ENCODE measurements at regions not wholly inside any gene's neighbourhood (a gene's known extent, or its start where the extent isn't known, plus 50 kb on each side); places are given as distances from the start of the nearest gene placed in this dataset.

DNA sequence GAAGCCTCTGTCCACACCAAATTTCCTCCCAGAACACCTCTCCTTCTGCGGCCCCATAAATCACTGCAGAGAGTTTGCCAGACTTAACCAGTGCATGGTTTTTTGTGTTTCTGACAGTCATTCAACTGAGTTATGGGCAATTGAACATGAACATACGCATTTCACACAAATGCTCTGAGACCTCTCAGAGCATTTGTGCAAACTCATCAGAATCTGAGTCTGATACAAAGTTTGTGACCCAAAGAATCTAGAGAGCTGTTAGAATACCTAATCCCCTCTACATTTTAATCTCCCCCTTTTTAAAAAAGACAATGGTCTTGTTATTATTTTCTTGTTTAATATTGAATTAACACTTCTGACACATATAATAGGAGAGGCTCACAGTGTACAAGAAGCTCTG lies 416.9 kb upstream of the SMARCA2 start:
- peak; percentile 18 to 66 for DNase-seq

DNA sequence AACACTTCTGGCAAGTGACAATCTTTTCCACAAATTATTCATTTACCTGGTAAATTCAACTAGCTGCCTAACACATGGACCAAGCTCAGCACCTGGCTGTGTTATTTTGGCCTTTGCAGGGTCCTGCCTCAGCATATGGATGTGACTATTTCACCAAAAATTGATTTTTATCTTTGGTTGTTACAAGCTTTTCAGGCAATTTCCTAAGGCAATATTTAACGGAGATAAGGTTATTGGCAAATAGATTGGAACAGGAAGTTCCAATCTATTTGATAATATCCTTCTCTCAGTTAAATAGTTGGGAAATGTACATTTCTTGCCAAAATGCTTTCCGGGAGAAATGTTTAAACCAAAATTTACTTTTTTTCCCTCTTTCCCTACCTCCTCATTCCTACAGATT lies 415.2 kb upstream of the SMARCA2 start:
- DNase-seq = no peak

DNA sequence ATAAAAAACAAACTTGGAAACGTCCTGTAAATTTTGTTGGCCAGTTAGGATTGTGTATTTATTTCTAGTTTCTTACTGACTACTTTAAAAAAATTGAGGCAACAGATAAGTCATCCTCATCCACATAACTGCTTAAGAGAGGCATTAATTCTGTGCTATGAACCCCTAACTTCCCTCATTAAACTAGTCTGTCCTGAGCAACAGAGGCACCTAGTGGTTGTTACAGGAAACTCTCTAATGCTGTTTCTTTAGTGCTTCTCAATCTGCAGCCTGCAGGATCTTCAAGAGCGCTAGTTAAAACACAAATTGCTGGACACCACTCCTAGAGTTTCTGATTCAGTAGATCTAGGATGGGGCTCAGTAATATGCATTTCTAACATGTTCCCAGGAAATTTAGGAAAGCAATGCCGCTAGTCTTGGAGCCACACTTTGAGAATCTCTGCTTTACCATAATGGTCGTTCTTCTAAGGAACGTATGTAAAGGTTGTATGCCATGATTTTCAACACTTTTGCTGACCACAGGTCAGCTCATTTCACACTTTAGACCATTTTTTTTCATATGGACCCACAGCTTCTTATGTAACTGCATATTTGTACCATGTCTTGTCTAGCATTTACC lies 410.1 kb upstream of the SMARCA2 start:
- DNase-seq = peak; percentile 12 to 25

DNA sequence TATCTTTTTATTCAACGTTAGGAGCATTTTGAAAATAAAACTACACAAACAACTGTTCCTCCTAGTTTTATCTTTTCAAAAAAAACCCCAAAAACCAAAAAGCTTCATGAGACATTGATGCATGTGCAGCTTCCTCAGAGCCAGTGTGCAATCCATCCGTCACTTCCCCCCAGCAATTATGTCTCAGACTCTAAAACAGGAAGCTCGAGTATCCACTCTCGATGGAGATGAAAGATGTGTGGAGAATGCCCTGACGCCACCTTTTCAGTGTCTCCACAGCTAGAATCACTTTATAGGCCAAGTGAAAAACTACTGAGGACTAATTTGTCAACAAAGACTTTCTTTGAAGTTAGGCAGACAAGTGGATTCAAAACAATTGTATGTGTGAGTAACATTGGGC lies 408.9 kb upstream of the SMARCA2 start:
- no peak for DNase-seq

DNA sequence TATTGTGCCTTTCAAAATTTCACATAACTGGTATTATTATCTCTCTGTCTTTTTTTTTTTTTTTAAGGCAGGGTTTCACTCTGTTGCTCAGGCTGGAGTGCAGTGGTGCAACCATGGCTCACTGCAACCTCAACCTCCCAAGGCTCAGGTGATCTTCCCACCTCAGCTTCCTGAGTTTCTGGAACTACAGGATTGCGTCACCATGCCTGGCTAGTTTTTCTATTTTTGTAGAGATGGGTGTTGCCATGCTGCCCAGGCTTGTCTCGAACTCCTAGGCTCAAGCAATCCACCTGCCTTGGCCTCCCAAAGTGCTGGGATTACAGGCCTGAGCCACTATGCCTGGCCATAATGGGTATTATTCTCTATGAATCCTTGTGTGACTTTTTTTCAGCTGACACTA lies 402.3 kb upstream of the SMARCA2 start:
- no peak for DNase-seq

DNA sequence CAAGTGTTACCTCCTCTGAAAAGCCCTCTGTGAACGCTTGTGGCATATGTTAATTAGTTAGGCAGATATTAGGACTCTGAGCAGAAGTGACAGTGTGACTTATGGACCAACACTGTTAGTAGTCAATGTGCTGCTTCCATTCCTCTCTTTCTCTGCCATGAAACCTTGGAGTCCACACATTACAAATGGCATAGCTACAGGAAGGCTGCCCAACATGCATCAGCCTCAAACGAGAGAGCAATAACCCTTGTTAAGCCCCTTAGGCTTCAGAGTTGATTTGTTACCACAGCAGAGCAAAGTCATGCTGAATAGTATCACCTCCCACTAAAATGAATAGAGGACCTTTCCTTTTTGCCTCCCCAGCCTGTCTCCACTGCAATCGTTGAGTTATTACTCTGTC lies 397.7 kb upstream of the SMARCA2 start:
- DNase-seq = no peak

DNA sequence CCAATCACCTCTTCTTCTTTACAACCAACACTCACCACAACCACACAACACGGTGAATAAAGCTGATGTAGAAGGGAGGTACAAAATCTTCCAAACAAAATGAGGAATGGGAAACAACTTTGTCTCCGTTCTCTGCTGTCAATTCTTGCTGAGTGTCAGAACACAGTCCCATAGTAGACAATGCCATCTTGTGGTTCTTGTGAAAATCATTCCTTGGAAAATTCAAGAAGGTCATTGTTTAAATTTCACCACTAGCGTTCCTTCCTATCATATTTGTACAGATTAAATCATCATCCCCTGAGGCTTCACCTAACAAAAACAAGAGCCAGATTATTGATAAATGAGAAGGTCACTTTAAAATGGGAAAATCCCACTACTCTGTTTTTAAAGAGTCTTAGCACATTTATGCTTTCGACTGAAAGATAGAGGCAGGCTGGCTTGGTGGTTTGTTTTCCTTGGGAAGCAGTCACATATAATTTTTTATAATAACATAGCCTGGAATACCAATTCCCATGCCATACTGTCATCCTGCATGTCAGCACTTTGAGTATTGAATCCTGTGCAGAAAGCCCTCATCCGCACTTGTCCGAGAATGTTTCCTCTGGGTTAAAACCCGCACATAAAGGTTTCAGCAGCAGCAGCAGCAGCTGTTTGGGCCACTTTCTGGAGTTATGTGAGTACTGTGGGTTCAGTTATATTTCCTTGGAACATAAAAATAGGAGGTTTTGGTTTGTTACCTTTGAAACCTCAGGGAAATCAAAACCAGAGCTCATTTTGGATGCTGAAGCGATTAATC lies 395.0 kb upstream of the SMARCA2 start:
- DNase-seq = no peak

DNA sequence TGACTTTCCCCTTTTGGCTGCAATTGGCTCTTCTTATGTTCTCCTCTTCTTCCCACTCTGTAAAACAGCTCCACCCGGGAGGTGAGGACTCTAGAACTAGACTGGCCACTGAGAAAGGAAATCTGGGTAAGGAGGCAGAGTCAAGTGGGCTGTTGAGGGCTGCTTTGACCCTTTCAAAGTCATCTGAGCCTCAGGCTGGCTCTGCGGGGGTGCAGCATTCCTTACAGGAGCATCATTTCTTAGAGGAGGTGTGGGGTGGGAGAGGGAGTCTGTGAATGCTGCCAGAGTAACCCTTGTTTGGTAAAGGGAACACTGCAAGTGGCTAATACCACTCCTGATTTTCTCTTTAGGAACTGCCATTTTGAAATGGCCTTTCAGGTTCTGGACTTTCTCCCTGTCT lies 377.7 kb upstream of the SMARCA2 start:
- DNase-seq = no peak

DNA sequence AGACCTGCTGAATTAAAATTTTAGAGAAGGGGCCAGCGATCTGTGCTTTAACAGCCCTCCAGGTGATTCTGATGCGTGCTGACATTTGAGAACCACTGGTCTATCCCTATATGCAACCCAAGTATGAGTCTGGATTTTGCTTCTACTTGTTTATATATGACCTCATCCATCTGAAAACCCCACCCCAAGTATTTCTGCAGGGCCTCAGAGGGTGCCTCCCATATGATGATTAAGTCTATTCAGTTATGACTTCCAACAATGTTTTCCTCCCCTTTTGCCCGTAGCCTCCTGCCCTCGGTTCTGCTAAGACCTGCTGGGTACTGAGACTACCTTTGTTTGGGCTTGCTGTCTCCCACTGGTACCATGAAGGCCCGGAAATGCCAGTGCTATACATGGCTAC lies 376.0 kb upstream of the SMARCA2 start:
- DNase-seq = no peak

DNA sequence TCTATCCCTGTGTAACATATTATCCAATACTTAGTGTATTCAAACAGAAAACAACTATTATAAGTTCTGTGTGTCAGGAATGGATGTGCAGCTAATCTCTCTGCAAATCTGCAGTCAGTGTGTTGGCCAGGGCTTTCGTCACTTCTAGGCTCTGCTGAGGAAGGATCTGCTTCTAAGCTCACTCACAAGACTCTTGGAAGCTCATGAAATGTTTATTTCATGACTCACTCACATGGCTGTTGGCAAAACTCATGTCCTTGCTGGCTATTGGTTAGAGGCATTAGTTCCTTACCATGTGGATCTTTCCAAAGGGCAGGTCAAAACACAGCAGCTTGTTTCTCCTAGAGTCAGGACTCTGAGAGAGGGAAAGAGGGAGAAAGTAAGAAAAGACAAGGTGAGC lies 367.4 kb upstream of the SMARCA2 start:
- no peak for DNase-seq

DNA sequence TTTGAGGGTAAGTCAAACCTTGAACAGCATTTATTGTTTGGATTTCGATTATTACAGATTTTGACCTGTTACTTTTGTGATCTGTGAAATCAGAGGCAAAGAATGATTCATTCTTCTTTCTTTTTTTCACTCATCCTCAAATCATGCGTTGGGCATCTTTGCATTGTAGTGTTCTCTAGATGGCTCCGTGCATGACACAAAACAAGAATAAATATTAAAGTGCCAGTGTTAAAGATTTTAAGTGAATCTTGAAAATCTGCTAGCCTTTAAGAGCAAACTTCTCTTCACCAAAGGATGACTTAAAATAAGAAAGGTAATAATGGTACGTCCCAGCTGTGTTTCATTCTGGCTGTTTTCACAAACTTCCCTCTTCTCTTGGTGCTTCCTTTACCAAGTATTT lies 361.9 kb upstream of the SMARCA2 start:
- DNase-seq = no peak

DNA sequence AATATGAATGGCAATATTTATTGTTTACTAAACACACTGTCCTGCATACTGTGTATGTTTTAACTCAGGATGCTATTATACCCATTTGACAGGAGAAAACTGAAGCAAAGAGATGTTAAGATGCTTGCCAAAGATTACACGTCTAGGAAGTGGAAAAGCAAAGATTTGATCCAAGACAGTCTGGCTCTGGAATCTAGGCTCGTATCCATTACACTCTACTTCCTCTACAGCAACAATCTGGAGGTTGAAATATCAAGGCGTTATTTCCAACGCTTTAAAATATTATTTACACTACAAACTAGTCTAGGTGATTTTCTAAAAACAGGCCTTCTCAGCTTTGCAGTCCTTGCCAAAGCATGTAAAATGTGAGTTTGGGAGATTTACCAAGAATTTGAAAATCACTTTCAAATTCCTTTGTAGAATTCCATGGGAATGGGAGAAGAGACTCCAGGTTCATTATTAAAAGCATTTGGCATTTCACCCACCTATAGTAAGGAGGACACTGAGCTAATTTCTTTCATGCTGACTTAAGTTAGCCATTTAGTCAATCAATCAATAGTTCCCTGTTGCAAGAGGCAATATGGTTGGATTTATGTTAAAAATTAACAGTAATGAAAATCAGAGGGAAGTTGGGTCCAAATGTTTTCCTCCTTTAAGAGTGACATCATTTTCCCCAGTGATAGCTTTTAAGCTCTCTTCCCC lies 356.3 kb upstream of the SMARCA2 start:
- no peak for DNase-seq

DNA sequence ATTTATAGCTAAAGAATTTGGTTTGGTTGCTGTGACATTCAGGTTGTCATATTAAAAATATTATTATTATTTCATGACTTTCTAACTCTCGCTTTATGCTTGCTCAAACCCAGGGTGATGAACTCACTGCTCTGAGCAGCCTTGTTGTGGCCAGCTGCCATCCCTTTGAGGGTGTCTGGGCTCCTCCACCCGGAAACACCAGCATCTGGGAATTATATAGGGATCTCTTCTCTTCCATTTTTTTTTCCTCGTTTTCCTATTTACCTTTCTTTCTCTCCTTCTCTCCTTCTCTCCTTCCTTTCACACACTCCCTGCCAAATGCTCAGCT lies 355.8 kb upstream of the SMARCA2 start:
- DNase-seq = no peak

DNA sequence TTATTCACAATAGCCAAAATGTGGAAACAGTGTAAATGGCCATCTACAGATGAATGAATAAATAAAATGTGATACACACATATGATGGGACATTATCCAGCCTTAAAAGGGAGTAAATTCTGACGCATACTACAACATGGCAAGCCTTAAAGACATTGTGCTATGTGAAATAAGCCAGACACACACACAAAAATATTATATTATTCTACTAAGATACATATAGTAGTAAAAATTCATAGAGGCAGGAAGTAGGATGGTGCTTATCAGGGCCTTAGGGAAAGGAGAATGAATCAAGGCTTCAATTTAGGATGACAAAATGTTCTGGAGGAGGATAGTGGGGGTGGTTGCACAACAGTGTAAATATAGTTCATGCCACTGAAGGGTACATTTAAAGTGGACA lies 346.7 kb upstream of the SMARCA2 start:
- no peak for DNase-seq

DNA sequence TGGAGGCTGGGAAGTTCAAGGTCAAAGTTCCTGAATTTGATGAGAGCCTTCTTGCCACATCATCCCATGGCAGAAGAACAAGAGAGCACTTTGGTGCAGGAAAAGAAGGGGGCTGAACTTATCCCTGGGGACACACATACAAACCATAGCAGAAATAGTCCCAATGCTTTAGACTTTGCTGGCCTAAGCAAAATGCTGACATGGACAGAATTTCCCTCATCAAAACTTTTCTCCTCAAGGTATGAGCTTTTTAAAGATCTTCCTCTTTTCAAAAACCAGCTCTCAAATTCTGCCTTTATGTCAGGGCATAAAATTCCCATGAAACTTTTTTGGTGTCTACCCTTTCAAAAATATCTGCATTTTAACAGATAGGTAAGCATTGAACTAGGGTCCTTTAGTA lies 341.8 kb upstream of the SMARCA2 start:
- no peak for DNase-seq

DNA sequence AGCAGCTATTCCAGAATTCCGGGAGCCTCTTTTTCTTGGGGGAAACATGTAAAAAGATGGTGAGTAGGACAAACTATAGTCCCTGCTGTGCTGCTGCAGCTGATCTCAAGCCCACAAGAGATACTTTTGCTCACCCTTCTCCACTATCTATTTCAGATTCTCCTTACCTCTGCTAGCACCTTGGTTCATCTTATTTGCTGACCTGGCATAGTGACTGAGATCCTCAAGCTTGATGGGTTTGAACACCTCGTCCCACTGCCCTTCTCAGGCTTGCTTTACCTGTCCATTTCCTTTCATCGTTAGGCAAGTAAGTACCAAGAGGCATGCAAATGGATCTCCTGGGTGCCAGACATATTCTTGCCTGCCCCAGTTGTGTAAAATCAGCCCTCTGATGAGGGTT lies 338.4 kb upstream of the SMARCA2 start:
- no peak for DNase-seq

DNA sequence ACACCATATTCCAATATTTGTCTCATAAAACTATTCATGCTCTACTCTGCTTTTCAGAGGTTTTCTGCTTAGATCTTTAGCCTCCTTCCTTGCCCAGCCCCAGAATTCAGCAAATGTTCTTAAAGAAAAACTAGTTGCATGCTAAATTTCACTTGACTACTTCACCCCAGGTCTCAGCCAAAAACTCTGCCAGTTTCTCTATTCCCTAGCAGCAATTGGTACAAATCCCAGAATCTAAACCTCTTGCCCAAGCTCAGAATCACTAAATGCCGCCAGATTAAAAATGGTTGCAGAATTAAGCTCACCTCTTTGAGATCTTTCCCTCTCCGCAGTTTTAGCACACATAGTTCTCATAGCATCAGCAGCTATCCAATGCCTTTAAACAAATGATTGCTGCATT lies 331.2 kb upstream of the SMARCA2 start:
- no peak for DNase-seq

DNA sequence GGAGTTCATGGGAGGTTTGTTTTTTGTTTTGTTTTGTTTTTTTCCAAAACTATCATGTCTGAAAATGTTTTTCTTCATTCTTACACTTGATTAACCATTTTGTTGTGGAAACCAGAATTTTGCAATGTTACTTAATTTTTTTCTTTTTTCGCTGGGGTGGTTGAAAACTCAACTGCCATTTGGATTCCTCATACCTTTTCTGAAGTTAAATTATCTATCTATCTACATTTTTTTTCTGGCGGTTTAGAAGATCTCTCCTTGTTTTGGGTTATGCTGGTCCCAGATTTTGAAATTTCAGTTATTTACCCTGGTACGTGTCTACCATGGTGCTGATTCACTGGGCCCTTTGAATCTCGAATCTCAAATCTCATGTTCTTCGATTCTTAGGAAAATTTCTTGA lies 316.2 kb upstream of the SMARCA2 start:
- DNase-seq = no peak

DNA sequence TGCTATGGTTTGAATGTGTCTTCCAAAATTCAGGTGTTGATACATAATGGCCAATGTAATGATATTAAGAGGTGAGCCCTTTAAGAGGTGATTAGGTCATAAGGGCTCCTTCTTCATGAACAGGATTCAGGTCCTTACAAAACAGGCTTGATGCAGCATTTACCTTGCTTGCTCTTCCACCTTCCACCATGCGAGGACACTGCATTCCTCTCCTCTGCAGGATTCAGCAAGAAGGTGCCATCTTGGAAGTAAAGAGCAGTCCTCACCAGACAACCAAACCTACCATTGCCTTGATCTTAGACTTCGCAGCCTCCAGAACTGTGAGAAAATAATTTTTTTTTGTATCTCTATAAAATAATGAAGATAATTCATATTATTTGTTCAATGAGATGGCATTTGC lies 314.0 kb upstream of the SMARCA2 start:
- no peak for DNase-seq

DNA sequence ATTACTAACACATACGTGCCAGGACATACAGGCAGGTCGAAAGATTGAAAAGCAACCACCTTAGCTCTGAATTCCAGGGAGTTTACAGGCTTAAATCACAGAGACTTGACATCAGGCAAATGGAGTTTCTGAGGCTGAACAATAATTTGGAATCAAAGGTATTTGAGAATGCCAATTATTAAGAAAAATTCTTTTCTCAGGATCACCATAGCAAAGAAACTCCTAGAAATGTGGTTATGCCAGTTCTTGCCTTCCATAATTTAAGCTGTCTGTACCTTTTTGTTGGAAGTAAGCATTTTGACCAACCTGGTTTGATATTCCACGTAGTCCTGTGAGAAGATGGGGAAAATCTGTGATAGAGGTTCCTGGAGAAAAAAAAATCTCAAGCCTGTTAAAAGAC lies 312.4 kb upstream of the SMARCA2 start:
- no peak for DNase-seq

DNA sequence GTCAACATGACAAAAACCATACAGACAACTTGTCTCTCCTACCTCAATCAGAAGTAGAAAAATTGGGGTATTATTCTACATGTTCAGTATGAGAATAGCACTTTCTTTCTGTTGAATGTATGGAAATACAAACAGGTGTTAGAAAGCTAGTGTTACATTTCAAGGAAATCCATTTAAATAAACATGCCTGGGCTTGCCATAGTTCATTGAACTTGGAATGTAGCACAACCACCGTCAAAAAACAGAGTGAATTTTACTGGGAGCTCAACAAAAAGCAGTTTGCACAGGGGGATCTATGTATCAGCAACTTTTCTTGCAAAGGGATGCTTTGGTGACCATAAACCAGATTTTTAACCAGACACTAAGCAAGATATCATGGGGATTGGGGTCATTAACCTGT lies 307.9 kb upstream of the SMARCA2 start:
- no peak for DNase-seq

DNA sequence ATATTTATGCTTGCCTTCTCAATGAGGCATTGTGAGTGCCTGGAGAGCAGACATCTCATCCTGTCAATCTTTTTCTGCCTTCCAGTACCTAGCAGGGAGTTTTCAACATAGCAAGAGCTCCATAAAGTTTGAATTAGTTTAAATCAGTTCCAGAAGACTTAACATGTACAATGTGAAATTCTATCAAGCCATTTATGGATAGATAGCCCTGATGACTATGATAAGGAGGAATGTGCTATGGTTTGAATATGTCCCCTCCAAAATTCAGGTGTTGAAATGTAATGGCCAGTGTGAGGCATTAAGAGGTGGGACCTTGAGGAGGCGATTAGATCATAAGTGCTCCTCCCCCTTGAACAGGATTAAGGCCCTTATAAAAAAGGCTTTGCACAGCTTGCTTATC lies 306.9 kb upstream of the SMARCA2 start:
- no peak for DNase-seq

DNA sequence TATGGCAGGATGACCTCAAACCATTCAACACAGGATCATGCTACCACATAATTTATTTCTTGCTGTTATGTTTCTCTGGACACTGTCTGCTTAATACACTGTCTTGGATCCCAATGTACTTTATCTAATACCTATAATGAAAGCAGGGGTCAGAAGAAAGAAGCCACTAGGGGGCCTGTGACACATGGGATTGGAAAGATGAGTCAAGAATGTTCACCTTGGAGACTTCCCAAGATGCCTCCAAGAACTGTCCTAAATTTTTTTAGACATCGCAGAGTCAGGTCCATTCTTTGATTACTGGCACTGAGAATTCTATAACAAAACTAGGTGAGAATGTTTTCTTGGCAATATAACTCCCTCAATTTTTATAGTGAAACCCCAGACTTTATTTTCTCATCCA lies 305.8 kb upstream of the SMARCA2 start:
- no peak for DNase-seq

DNA sequence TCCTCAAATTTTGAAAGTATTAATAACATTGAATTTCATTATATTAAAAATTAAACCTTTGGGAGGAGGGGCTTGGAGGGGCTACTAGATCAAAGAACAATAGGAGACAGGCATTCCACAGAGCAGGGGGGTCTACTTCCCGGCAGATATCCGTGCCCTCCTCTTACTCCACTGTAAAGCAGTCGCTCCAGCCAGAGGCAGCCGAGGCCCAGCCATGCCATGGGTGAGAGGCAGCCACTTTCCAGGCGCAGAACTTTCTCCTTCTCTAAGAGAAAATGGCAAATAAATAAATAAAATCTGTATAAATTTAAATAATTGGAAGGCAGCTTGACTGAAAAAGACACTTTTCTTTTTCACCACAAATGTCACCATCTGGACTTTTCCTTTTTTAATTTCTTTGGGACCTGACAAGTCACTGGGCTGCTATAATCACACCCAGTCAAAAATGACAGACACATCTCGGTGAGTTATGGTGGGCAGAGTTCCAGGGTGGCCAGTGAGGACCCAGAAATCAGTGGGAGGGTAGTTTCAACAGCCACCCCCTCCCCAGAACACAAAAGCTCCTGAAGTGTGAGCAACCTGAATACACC lies 302.2 kb upstream of the SMARCA2 start:
- no peak for DNase-seq

Data from NCI-H187 (cell line).